ENCODE measurements at regions not wholly inside any gene's neighbourhood (a gene's known extent, or its start where the extent isn't known, plus 50 kb on each side); places are given as distances from the start of the nearest gene placed in this dataset.

DNA sequence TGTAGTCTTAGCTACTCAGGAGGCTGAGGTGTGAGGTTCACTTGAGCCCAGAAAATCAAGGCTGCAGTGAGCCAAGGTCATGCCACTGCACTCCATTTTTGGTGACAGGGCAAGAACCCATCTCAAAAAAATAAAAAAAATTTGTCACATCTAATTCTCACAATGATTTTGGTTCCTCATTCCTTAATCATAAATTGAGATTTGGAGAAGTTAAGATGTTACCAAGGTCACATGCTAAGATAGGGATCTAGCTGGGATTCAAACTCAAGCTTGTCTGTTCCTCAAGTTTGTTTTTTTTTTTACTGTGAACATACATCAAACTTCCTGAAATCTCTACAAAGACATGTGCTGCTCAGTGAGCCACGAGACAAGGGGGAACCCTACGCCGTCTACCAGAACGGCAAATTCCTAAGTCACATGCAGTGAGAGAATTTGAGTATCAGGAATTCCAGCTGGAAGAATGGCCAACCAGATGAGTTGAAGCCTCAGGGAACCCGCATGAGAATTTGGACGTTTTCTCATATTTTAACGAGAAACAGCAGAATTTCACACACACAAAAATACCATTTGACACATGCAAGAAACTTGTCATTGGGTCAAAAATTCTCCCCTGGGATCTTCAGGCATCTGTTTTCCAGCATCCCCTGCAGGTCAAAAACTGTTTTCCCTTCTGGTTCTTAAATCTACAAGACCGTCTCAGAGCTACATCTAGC is 414.1 kb upstream of the GOT2 start:
- DNase-seq (ENCODE audit: low read depth) = no peak
- TF ChIP-seq, protein P1, sequence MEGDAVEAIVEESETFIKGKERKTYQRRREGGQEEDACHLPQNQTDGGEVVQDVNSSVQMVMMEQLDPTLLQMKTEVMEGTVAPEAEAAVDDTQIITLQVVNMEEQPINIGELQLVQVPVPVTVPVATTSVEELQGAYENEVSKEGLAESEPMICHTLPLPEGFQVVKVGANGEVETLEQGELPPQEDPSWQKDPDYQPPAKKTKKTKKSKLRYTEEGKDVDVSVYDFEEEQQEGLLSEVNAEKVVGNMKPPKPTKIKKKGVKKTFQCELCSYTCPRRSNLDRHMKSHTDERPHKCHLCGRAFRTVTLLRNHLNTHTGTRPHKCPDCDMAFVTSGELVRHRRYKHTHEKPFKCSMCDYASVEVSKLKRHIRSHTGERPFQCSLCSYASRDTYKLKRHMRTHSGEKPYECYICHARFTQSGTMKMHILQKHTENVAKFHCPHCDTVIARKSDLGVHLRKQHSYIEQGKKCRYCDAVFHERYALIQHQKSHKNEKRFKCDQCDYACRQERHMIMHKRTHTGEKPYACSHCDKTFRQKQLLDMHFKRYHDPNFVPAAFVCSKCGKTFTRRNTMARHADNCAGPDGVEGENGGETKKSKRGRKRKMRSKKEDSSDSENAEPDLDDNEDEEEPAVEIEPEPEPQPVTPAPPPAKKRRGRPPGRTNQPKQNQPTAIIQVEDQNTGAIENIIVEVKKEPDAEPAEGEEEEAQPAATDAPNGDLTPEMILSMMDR (conservative IDR thresholded peaks at IDR 0.05; ENCODE audit: control insufficient read depth, insufficient read depth, low read depth, low read length) = no peak
- no peak overlapping the region for H3K4me3 ChIP-seq (ENCODE audit: control insufficient read depth, low read depth, low read length)

DNA sequence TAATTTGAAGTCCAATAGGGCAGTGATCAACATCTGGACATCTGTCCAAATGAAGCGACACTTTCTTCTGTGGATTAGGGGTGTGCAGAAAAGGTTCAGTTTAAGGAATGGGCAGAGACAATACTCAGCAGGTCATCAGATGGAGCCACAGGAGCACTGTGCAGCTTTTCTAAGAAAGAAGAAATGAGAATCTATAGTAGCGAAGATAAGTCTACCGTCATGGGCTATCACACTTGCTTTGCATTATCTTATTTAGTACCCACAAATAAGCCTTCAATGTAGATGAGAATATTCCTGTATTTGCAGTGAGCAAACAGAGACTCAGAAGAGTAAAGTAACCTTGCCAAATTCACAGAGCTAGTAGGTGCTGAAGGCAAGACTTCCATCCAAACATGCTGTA is 412.0 kb upstream of the GOT2 start:
- H3K4me3 ChIP-seq (ENCODE audit: control insufficient read depth, low read depth, low read length) = no peak overlapping the region
- TF ChIP-seq, protein P1 (conservative IDR thresholded peaks at IDR 0.05; ENCODE audit: control insufficient read depth, insufficient read depth, low read depth, low read length) = no peak
- no peak for DNase-seq (ENCODE audit: low read depth)

DNA sequence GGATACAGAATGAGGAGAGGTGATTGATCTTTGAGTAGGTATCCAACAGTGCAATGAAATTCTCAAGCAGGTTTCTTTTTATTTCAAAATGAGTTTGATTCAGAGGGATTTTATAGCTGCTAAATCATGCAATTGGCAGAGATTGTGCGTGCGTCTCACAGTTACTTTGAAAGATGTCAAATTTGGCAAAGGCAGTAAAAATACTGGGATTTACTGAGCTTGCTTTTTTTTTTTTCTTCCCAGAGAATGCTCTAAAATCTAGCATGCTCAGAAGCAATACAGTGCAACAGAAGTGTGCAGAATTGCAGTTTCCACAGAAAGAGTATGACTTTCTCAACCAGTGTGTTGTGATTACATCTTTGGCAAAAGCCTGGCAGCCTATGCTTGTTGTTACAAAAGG is 410.7 kb upstream of the GOT2 start:
- TF ChIP-seq, protein P1 (conservative IDR thresholded peaks at IDR 0.05; ENCODE audit: control insufficient read depth, insufficient read depth, low read depth, low read length) = no peak
- DNase-seq (ENCODE audit: low read depth) = no peak
- no peak overlapping the region for H3K4me3 ChIP-seq (ENCODE audit: control insufficient read depth, low read depth, low read length)

DNA sequence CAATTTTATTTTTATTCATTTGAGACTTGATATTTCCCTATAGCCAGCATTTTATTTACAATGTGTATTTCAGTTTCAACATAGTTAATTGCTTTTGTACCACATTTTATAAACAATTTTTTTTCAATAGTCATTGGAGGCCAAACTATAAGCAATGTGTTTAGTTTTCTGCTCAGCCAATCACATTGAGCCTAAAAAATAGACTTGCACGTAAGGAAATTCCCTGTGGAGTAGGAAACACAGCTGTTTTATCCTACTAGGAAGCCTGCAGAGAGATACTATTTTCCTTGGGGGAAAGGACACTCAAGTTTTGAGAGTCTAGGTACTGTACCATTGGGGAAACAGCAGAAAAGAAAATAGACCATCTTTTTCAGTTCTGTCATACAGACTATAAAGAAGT is 410.2 kb upstream of the GOT2 start:
- H3K4me3 ChIP-seq (ENCODE audit: control insufficient read depth, low read depth, low read length) = no peak overlapping the region
- no peak for DNase-seq (ENCODE audit: low read depth)
- TF ChIP-seq, protein P1 (conservative IDR thresholded peaks at IDR 0.05; ENCODE audit: control insufficient read depth, insufficient read depth, low read depth, low read length) = no peak

DNA sequence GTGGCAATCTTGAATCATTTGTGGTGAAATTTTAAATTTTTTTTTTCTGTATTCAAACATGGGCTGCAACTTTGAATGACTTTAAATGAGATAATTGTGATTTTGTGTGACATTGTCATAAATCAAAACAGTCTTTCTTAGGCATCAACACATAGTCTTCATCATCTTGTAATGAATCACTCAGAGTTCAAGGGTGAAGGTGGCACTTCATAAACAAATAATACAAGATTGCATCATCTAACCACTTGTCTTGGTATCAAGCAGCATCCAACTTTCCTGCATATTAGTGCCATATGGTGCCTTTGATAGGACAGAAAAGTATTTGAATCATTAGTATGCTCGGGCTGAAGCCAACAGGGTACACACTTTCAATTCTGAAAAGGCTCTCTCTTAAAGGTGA is 392.4 kb upstream of the GOT2 start:
- TF ChIP-seq, protein P1 (conservative IDR thresholded peaks at IDR 0.05; ENCODE audit: control insufficient read depth, insufficient read depth, low read depth, low read length) = no peak
- no peak overlapping the region for H3K4me3 ChIP-seq (ENCODE audit: control insufficient read depth, low read depth, low read length)
- no peak for DNase-seq (ENCODE audit: low read depth)

DNA sequence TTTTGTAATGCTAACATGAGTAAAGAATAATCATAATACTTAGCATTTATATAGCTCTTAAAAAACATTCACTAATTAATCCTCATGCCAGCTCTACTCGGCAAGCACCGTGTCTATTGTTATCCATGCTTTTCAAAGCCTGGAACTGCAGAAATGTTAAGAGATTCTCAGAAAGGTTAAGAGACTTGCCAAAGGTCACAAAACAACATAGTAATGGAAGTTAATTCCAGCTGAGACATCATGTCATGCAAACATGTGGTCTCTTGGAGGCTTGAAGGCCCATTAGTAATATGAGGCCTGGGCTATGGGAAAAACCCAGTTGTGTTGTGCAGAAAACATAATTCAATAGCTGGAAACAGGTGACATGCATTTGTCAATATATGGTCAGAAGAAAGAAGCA is 389.9 kb upstream of the GOT2 start:
- no peak for DNase-seq (ENCODE audit: low read depth)
- H3K4me3 ChIP-seq (ENCODE audit: control insufficient read depth, low read depth, low read length) = no peak overlapping the region
- TF ChIP-seq, protein P1 (conservative IDR thresholded peaks at IDR 0.05; ENCODE audit: control insufficient read depth, insufficient read depth, low read depth, low read length) = no peak

DNA sequence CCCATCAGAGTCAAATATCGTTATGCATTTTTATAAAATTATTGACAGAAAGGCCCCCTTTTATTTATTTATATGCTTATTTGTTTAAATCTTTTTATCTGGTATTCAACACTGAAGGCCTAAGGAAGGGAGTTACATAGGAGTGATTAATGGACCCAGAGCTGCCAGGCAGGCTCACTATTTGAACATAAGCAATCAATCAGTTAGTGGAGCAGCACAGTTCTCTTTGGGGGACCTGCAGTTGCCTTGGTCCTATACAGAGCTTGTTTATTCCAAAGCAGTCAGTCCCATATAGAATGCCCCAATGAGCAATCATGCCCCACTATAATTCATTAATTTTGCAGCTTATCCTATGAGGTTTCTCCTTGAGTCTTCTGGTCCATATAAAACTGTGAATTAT is 389.4 kb upstream of the GOT2 start:
- H3K4me3 ChIP-seq (ENCODE audit: control insufficient read depth, low read depth, low read length) = no peak overlapping the region
- DNase-seq (ENCODE audit: low read depth) = no peak
- TF ChIP-seq, protein P1 (conservative IDR thresholded peaks at IDR 0.05; ENCODE audit: control insufficient read depth, insufficient read depth, low read depth, low read length) = no peak
